ENCODE measurements at regions not wholly inside any gene's neighbourhood (a gene's known extent, or its start where the extent isn't known, plus 50 kb on each side); places are given as distances from the start of the nearest gene placed in this dataset.
A peak's percentile ranks its signal among the peaks of the same experiment; 100 is the strongest.

DNA sequence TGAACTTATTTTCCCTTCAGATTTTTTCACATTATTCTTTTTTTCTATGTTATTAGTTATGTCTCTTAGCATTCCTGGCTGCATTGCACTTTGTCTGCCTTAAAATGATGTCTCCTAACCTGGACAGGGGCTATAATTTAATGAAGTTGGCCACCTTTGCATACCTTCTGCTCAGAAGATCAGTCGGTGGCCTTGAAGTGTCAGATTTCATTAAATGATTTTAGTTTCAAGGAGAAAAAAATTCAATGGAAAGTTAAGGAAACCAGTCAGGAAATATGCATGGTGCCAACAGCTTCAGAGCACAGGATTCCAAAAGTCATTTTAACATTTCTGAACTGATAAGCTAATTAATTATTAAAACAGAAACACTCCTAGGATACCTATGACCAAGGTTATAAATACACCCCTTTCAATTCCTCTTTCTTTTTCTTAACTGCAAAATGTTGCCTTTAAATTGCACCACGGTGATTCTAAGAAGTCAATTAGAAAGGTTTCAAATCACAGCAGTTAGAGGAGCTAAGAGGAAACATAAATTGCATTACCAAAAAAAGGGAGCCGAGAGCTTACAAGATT is 533.4 kb downstream of the KCNJ2 start:
- no peaks in the 10 kb centered on the region for H3K27me3 ChIP-seq
- 83% methylated on average over 3 of the region's 3 CpGs for WGBS (ENCODE audit: low lambda C conversion rate, missing lambda C conversion rate)
- no peaks in the 10 kb centered on the region for H3K9me3 ChIP-seq (ENCODE audit: low read depth)
- no peaks in the 10 kb centered on the region for H4K20me1 ChIP-seq (ENCODE audit: insufficient read depth, poor library complexity, severe bottlenecking)
- TF ChIP-seq EZH2phosphoT487 (IDR thresholded peaks at IDR 0.05; ENCODE audit: low read depth, severe bottlenecking, unreplicated experiment) (no peak), EZH2 (IDR thresholded peaks at IDR 0.05; ENCODE audit: borderline replicate concordance) (no peak)
- TF ChIP-seq, protein P1, sequence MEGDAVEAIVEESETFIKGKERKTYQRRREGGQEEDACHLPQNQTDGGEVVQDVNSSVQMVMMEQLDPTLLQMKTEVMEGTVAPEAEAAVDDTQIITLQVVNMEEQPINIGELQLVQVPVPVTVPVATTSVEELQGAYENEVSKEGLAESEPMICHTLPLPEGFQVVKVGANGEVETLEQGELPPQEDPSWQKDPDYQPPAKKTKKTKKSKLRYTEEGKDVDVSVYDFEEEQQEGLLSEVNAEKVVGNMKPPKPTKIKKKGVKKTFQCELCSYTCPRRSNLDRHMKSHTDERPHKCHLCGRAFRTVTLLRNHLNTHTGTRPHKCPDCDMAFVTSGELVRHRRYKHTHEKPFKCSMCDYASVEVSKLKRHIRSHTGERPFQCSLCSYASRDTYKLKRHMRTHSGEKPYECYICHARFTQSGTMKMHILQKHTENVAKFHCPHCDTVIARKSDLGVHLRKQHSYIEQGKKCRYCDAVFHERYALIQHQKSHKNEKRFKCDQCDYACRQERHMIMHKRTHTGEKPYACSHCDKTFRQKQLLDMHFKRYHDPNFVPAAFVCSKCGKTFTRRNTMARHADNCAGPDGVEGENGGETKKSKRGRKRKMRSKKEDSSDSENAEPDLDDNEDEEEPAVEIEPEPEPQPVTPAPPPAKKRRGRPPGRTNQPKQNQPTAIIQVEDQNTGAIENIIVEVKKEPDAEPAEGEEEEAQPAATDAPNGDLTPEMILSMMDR (IDR thresholded peaks at IDR 0.05; ENCODE audit: poor library complexity): no peak
- no peaks in the 10 kb centered on the region for H3K4me1 ChIP-seq (ENCODE audit: insufficient read depth)
- H2AFZ ChIP-seq: no peak overlapping the region
- no peak overlapping the region for H3K27ac ChIP-seq
- no peak overlapping the region for H3K4me3 ChIP-seq
- H3K9me2 ChIP-seq (replicated peaks; ENCODE audit: insufficient read depth): no peaks in the 10 kb centered on the region
- H3K36me3 ChIP-seq (replicated peaks; ENCODE audit: insufficient read depth, low read depth): no peaks in the 10 kb centered on the region
- H3K79me2 ChIP-seq: no peaks in the 10 kb centered on the region
- DNase-seq (ENCODE audit: low spot score): no peak
- H3K4me2 ChIP-seq: no peak overlapping the region

DNA sequence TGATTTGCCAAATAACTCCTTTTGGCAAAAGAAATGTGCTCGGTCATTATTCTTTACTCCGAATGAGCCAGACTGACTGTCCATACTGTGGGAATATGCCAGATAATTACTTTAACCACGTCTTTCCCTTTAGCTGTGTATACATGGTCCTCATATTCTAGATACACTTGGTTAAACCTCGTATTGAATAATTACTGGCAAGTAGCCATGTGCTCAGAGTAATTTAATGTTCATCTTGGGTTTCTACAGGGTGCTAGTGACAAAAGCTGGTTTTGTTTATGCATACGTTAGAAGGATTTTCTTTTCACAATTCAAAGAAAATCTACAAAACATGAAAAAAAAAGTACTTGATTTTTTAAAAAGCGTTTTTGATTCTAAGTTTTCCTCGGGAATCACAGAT is 540.3 kb downstream of the KCNJ2 start:
- DNase-seq (ENCODE audit: low spot score): no peak
- H3K4me2 ChIP-seq: peak overlapping the region; percentile 54
- no peaks in the 10 kb centered on the region for H3K27me3 ChIP-seq
- no peak overlapping the region for H3K4me3 ChIP-seq
- TF ChIP-seq EZH2phosphoT487 (IDR thresholded peaks at IDR 0.05; ENCODE audit: low read depth, severe bottlenecking, unreplicated experiment) (no peak), EZH2 (IDR thresholded peaks at IDR 0.05; ENCODE audit: borderline replicate concordance) (no peak)
- TF ChIP-seq, protein P1 (IDR thresholded peaks at IDR 0.05; ENCODE audit: poor library complexity): no peak
- H3K9me3 ChIP-seq (ENCODE audit: low read depth): no peaks in the 10 kb centered on the region
- no peaks in the 10 kb centered on the region for H3K36me3 ChIP-seq (replicated peaks; ENCODE audit: insufficient read depth, low read depth)
- 57% methylated on average over 7 of the region's 7 CpGs for WGBS (ENCODE audit: low lambda C conversion rate, missing lambda C conversion rate)
- no peaks in the 10 kb centered on the region for H3K4me1 ChIP-seq (ENCODE audit: insufficient read depth)
- H4K20me1 ChIP-seq (ENCODE audit: insufficient read depth, poor library complexity, severe bottlenecking): no peaks in the 10 kb centered on the region
- no peak overlapping the region for H2AFZ ChIP-seq
- H3K27ac ChIP-seq: no peak overlapping the region
- H3K9me2 ChIP-seq (replicated peaks; ENCODE audit: insufficient read depth): no peaks in the 10 kb centered on the region
- H3K79me2 ChIP-seq: no peaks in the 10 kb centered on the region

DNA sequence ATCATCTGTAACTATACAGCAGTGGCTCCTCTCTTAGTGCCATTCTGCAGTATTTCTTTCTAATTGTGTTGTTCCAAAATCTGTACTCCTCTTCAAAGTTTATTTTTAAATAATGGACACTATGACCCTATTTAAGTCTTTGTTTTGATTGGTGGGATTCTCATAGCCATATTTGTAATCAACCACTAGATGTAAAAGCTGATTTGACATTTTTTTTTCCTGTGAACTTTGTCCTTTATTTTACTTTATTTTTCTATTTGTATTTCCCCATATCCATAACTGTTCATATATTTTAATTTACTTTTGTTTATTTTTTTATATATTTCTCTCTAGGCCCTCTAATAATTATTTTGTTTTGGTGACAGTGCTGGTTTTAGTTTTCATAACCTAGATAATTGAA is 544.4 kb downstream of the KCNJ2 start:
- Histone ChIP-seq H3K4me3 (no peak overlapping the region), H3K27ac (no peak overlapping the region)

More for the DNA sequence above, 544.4 kb downstream of the KCNJ2 start:
- H3K9me2 ChIP-seq (replicated peaks; ENCODE audit: insufficient read depth): no peaks in the 10 kb centered on the region
- DNase-seq (ENCODE audit: low spot score): no peak
- H2AFZ ChIP-seq: no peak overlapping the region
- no peaks in the 10 kb centered on the region for H3K4me1 ChIP-seq (ENCODE audit: insufficient read depth)
- no peaks in the 10 kb centered on the region for H3K36me3 ChIP-seq (replicated peaks; ENCODE audit: insufficient read depth, low read depth)
- no peaks in the 10 kb centered on the region for H3K27me3 ChIP-seq
- H3K4me2 ChIP-seq: no peak overlapping the region
- H3K79me2 ChIP-seq: no peaks in the 10 kb centered on the region
- TF ChIP-seq EZH2 (IDR thresholded peaks at IDR 0.05; ENCODE audit: borderline replicate concordance) (no peak), EZH2phosphoT487 (IDR thresholded peaks at IDR 0.05; ENCODE audit: low read depth, severe bottlenecking, unreplicated experiment) (no peak)
- TF ChIP-seq, protein P1 (IDR thresholded peaks at IDR 0.05; ENCODE audit: poor library complexity): no peak
- no peaks in the 10 kb centered on the region for H4K20me1 ChIP-seq (ENCODE audit: insufficient read depth, poor library complexity, severe bottlenecking)
- no peaks in the 10 kb centered on the region for H3K9me3 ChIP-seq (ENCODE audit: low read depth)

Measured in hepatocyte (in vitro differentiated cells).